ENCODE measurements at regions not wholly inside any gene's neighbourhood (a gene's known extent, or its start where the extent isn't known, plus 50 kb on each side); places are given as distances from the start of the nearest gene placed in this dataset.

GRCh38 chr4:14883661-14884060, 118.6 kb upstream of the CPEB2 start:
- Histone ChIP-seq H3F3A (replicated peaks; ENCODE audit: low read depth) (no peaks in the 10 kb centered on the region), H2AFZ (no peak overlapping the region), H4K20me1 (replicated peaks; ENCODE audit: insufficient read depth) (no peaks in the 10 kb centered on the region), H3K27ac (ENCODE audit: low read depth) (no peak overlapping the region), H3K79me2 (replicated peaks; ENCODE audit: insufficient read depth) (no peaks in the 10 kb centered on the region), H3K4me3 (no peak overlapping the region), H3K36me3 (ENCODE audit: insufficient read depth) (no peaks in the 10 kb centered on the region), H3K27me3 (ENCODE audit: insufficient read depth) (no peaks in the 10 kb centered on the region), H3K4me1 (ENCODE audit: insufficient read depth) (no peaks in the 10 kb centered on the region), H3K9me2 (ENCODE audit: insufficient read depth) (no peaks in the 10 kb centered on the region; the same call in 1 of the 2 replicates), H3K4me2 (no peak overlapping the region)
- H3K4me3 Mint-ChIP-seq = no peak overlapping the region
- no peak for DNase-seq (ENCODE audit: low spot score)
- no peak overlapping the region for H3K27ac Mint-ChIP-seq
- TF ChIP-seq CREB1 (CRISPR knock-in tag; IDR thresholded peaks at IDR 0.05; ENCODE audit: low read depth) (no peak), ZNF462 (CRISPR knock-in tag; IDR thresholded peaks at IDR 0.05) (no peak), EZH2phosphoT487 (IDR thresholded peaks at IDR 0.05; ENCODE audit: unreplicated experiment) (no peak), ETS1 (IDR thresholded peaks at IDR 0.05) (no peak), POLR2AphosphoS5 (IDR thresholded peaks at IDR 0.05; ENCODE audit: low read depth) (no peak), CTCF (conservative IDR thresholded peaks at IDR 0.05; ENCODE audit: low read depth in 2 of 2) (no peak), ZNF114 (CRISPR knock-in tag; IDR thresholded peaks at IDR 0.05) (no peak), REST (IDR thresholded peaks at IDR 0.05; ENCODE audit: unreplicated experiment) (no peak), STAT1 (IDR thresholded peaks at IDR 0.05; ENCODE audit: unreplicated experiment) (no peak), NANOG (IDR thresholded peaks at IDR 0.05; ENCODE audit: borderline replicate concordance) (no peak), ZNF331 (CRISPR knock-in tag; IDR thresholded peaks at IDR 0.05; ENCODE audit: low read depth) (no peak), JUNB (IDR thresholded peaks at IDR 0.05; ENCODE audit: unreplicated experiment) (no peak), EZH2 (IDR thresholded peaks at IDR 0.05; ENCODE audit: low read depth, unreplicated experiment) (no peak)
- H3K9me3 Mint-ChIP-seq = no peaks in the 10 kb centered on the region
- ATAC-seq = no peak
- no peaks in the 10 kb centered on the region for H3K4me1 Mint-ChIP-seq
- peaks cover 2% of the 10 kb centered on the region for H3K27me3 Mint-ChIP-seq (ENCODE audit: insufficient read depth, low read depth, poor library complexity)
- H3K36me3 Mint-ChIP-seq (ENCODE audit: low read depth) = no peaks in the 10 kb centered on the region

All from GM23338 (cell line).